ENCODE measurements at regions not wholly inside any gene's neighbourhood (a gene's known extent, or its start where the extent isn't known, plus 50 kb on each side); places are given as distances from the start of the nearest gene placed in this dataset.
"Not testable (repeated sequence)": the region's sequence is repeated elsewhere in the genome, so short reads cannot be mapped to it uniquely, and the experiment has no call there.

DNA sequence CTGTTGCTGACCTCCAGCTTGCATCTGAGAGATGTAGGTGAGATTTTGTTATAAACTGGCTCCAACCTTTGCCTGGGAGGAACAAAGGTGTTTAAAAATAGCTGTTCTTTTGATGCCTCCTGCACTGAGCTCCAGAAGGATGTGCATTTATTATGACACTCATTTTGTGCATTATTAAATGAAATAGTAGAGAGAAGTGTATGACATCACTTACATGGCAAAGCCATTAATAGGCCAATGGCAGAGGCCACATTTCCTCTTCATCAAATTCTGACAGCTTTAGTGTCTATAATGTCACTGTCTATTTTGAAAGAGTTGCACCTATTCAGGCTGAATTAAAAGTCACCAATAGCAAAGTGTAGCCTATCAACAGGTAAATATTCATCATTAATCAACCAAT lies 564.6 kb downstream of the FLRT2 start:
- DNase-seq = no peak

DNA sequence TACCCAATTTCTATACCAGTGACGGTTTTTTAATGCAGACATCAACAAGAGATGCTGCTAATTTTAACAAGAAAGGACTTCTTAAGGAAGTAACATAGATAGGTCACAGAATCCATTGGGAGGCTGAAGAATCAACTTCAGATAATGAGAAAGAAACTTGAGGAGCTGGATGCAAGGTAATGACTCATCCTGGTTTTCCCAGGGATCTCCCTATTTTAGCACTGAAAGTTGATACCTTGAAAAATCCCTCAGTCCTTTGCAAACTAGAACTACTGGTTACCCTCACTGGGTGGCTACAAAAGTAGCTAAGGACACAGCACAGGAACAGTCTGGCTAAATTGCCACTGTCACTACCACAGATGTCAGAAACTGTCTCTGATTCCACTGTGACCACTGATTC lies 561.9 kb downstream of the FLRT2 start:
- DNase-seq = no peak

DNA sequence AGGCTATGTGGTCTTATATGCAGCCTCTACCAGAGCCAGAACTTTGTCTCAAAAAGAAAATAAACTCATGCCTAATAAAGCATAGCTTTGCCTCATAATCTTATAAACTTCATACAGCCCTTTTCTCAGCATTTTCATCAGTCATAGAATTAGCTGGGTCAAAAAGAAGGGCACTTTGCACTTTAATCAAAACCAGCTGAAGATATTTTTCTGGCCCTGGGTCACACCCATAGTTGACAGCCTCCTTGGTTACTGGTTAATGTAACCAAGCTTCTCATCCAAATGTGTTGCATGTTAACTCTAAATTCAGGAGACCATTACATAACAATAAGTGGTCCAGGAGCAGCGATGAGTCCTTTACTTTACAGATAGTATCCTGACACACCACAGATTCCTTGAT lies 558.2 kb downstream of the FLRT2 start:
- DNase-seq = no peak

- DNase-seq = no peak
Observed at GRCh38 chr14:86087377-86087776, 557.4 kb downstream of the FLRT2 start.

GRCh38 chr14:86086962-86087361 lies 557.0 kb downstream of the FLRT2 start:
- DNase-seq = no peak

GRCh38 chr14:86084097-86084496 lies 554.2 kb downstream of the FLRT2 start:
- DNase-seq = no peak

DNA sequence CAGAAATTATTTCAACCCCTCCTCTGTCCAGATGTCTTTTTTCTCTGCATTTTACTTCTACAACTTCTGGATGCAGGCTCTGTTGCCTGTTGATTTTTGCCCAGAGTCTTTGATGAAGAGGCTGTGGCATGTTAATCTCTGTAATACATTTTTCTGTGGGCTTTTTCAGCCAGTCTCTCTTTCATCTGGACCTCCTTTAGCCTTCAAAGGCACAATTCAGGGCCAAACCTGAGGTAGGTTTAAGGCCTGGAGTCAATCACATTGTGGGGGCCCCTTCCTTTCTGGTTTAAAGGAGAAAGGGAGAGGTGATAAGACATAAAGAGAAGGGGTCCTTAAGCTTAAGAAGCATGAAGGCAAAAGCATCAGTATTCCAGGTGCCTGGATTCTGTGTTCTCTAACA lies 553.7 kb downstream of the FLRT2 start:
- DNase-seq = no peak

GRCh38 chr14:86072116-86072894 lies 542.4 kb downstream of the FLRT2 start:
- no peak for DNase-seq

GRCh38 chr14:86066651-86067050 lies 536.7 kb downstream of the FLRT2 start:
- DNase-seq = no peak

DNA sequence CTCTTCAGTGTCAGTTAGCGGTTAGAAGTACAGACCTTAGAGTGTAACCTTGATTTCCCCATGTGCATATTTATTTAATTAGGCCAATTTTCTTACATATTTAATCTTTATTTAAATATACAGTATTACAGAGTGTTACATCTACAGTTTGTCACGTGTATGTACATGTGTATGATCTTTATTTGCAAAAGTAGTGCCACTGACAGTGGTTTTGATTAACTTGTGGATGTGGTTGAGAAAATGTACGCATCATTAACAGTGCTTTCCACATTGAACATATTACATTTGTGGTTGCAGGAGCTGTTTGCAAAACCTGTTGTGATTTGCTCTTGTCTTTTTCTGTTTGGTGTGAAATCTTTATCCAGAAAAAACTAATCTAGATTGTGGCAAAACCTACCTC lies 535.5 kb downstream of the FLRT2 start:
- DNase-seq = peak; percentile 3

GRCh38 chr14:86064595-86064994 lies 534.7 kb downstream of the FLRT2 start:
- DNase-seq = not testable (repeated sequence)

DNA sequence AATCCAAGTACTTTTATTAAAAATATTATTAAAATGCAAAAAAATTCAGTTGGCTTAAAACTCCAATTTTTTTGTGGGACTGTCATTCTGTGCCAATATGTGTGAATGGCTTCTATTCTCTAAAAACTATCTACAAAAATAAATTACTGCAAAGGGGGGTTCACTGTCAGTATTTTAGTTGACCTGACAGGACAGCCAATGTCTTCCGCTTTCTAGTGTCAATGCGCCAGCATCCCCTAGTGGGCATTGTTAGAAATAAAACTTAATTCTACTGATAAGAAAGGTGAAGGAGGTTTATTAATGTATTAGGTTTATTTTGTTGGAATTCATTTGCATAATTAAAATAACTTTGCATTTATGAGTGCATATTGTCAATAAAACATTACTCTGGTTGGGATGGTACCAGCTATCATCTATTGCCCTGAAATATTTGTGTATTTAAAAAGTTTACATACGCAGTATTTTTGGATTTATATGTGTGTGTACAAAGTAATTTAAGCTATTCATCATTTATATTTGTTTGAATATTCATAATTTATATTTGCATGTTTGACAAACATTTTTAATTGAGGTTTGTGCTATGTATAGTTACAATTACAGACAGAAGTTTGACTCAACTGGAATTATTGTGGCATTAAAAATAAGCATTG lies 527.2 kb downstream of the FLRT2 start:
- peak; percentile 36 for DNase-seq

DNA sequence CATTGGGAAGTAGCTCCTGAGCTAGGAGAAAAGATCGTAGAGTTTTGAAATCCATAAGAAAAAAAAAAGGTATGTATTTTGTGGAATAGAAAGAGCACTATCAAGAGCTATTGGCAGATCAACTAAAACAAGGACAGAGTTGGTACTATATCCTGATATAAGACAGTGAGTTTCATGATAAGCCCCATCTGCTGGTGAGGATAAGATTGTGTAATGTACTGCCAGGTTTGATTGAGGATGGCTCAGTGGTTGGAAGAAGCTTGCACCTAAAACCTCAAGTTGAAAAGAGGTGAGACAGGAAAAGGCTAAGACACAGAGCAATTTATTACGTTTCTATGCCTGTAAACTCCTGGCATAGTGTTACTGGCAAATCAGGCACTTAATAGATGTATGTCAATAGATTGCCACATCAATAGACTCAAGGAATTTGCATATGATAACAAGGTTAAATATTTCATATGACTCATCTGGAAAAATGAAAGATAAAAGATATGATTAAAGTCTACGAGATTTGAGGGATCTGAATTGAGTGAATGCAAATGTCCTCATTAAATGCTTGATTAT lies 525.6 kb downstream of the FLRT2 start:
- DNase-seq = peak; percentile 35

GRCh38 chr14:86052868-86053267 lies 522.9 kb downstream of the FLRT2 start:
- no peak for DNase-seq

DNA sequence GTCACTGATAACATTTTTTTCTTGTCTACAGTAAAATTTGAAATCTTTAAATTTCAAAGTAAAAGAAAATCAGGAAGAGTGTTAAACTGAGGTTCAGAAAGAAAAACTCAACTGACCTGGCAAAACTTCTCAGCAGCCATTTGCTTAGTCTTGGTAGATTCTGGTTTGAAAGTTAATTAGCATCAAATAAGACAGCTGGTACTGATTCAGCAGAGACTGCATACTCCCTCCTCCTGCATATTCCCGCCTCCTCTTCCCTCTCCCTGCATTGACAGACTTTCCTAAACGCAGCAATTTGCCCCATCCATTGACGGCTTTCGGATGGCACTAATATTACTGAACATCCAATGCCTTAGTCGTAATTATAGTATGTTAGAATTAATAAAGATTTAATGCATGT lies 520.8 kb downstream of the FLRT2 start:
- no peak for DNase-seq

GRCh38 chr14:86050072-86050683 lies 520.2 kb downstream of the FLRT2 start:
- DNase-seq = no peak

DNA sequence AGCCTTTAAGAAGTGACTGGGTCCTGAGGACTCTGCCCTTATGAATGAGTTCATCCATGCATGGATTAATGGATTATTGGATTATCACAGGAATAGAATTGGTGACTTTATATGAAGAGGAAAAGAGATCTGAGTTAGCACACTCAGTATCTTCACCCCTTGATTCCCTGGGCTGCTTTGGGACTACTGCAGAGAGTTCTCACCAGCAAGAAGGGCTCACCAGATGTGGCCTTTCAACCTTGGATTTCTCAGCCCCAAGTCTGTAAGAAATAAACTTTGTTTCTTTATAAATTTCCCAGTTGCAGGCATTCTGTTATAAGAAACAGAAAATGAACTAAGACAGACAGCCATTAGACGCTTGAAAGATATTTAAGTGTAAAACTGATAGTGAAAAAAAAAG lies 509.2 kb downstream of the FLRT2 start:
- no peak for DNase-seq

DNA sequence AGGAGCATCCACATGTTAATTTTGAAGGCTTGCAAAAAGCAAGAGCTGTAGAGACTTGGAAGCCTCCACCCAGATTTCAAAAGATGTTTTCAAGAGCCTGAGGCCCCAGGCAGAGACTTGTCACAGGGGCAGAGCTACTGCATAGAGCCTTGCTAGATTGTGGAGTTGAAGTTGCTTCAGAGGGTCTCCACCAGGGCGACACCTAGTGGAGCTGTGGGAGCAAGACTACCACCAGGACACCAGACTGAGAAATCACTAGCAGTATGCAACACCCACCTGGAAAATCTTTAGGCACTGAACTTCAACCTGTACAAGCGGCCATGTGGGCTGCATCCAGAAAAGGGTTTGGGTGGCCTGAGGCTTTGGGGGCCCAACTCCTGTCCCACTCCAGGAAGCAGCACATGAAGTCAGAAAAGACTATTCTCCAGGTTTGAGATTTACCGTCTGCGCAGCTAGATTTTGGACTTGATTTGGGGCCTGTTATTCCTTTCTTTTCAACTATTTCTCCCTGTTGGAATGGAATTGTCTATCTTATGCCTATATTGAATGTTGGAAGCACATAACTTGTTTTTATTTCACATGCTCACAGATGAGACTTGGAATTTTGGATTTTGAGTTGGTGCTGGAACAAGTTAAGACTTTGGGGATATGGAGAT lies 508.6 kb downstream of the FLRT2 start:
- DNase-seq = peak; percentile 59

DNA sequence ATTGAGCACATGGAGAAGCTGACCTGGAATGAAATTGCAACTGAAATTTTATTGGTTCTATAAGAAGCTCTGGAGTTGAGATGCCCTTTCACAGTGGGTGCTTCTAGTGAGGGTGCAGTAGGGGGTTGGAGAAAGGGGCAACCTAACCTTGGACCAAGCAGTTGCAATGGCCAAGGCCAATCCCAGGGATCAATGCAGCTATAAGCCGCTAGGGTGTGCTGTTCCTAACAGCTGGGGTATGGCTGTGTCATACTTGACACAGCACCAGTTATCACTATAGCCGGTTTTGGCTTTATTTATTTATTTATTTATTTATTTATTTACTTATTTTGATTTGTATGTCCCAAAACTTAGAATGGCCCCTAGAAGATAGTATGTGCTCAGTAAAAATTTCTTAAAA lies 505.9 kb downstream of the FLRT2 start:
- no peak for DNase-seq

GRCh38 chr14:86027990-86028389 lies 498.0 kb downstream of the FLRT2 start:
- no peak for DNase-seq

DNA sequence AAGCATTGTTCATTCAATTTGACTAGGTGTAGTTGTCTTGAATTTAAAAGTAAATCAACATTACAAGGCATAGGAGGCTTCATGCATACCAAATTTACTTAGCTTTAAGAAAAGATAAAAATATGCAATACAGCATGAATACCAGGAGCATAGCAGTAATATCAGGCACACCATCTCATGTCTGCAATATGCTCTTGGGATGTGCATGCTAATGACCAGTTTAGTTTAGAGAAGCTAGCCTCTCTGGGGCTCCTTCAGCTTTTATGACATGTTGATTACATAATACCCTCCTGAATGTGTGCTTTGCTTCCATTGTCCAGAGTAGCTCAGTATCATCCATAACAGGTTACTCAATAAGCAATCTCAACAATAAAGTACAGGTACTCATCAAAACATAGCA lies 497.2 kb downstream of the FLRT2 start:
- DNase-seq = no peak

- peak; percentile 87 for DNase-seq
Observed at GRCh38 chr14:86022031-86022629, 492.2 kb downstream of the FLRT2 start.

DNA sequence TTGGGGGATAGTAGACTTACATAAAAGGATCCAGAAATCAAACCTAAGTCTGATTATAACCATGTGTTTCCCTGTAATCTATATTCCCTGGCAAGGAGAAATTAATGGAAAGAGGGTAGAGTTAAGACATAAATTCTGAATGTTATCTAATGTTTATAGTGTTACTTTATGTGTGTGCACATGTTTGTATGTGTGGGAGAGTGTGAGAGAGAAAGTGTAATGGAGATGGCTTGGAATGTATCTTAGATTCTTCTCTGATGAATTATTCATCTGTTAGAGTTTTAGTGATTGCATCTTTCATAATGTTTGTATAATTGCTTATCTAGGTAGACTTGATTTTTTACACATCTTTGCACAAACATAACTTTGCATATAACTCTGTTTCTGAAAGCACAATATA lies 490.9 kb downstream of the FLRT2 start:
- DNase-seq = no peak

Measured in fibroblast of upper back skin (primary cell).